ENCODE measurements at regions not wholly inside any gene's neighbourhood (a gene's known extent, or its start where the extent isn't known, plus 50 kb on each side); places are given as distances from the start of the nearest gene placed in this dataset.
A peak's percentile ranks its signal among the peaks of the same experiment; 100 is the strongest.

DNA sequence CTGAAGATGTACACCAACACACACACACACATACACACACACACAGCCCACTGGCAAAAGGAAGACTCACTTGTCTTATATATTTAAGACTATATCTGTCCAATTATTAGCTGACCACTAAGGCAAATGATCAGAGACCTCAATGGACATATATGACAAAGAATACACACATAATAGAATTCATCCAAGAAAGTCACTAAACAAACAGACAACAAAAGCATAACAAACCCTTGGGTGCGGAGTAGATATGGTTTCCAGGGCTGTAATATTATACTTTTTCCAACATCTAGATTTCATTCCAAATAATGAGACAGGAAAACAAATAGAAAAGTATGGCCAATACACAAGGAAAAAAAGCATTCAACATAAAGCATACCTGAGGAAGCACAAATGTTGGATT, 72.3 kb upstream of the PRICKLE2 start:
- intact Hi-C loops (cut with DNase I) = no loop called here
- no peak for ATAC-seq

DNA sequence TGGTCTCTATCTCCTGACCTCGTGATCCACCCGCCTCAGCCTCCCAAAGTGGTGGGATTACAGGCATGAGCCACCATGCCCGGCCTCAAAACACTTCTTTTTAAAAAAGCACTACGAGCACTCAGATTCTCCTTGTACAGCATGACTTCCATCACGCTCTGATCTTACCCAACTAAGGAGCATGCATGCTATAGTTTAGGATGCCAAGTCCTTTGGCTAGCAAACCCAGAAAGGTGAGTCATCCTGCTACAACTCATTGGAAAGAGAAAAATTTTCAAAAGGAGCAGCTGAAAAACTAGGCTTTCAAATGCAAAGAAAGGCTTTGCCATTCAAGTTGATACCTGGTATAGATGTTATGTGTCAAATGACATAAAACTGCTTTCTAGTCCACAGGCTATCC, 70.3 kb upstream of the PRICKLE2 start:
- ATAC-seq (no peak), DNase-seq (ENCODE audit: low spot score) (no peak)
- intact Hi-C loops (cut with DNase I) = no loop called here

More for the DNA sequence above, 72.3 kb upstream of the PRICKLE2 start:
- no peak for DNase-seq (ENCODE audit: low spot score)

DNA sequence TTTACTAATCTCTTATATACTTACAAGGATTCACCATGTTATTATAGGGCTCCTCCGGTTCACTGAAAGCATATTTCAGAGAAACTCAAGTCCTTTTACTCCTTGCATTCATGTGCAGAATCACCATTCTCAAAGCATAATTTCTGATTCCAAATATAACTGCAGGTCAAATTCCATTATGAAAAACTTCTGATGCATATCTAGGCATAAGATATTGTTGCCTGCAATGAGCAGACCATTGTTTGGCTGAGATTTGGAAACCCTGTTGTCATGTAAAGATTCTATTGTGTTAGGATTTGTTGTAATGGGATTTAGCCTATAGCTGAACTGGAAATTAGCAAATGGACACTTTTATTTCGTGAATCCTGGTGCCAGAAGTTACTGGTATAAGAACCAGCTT, 69.5 kb upstream of the PRICKLE2 start:
- intact Hi-C loops (cut with DNase I) = no loop called here
- ATAC-seq = no peak
- DNase-seq (ENCODE audit: low spot score) = no peak

DNA sequence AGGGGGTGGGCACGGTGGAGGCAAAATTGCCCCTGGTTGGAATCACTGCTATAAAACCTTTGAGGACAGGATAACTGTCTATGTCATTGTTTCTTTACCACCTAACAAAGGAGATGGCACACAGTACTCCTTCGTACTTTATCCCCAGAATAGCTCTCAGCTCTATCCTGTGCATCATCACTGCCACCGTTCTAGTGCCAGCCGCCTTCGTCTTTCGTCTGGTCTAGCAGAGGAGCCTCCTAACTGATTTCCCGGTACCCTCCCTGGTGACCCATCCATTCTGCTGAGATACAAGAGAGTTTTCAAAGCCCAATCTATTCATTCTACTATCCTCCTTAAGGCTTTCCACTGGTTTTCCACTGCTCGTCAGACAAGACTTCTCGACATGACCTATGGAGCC, 67.9 kb upstream of the PRICKLE2 start:
- ATAC-seq = no peak
- intact Hi-C loops (cut with DNase I) = no loop called here
- DNase-seq (ENCODE audit: low spot score) = no peak

DNA sequence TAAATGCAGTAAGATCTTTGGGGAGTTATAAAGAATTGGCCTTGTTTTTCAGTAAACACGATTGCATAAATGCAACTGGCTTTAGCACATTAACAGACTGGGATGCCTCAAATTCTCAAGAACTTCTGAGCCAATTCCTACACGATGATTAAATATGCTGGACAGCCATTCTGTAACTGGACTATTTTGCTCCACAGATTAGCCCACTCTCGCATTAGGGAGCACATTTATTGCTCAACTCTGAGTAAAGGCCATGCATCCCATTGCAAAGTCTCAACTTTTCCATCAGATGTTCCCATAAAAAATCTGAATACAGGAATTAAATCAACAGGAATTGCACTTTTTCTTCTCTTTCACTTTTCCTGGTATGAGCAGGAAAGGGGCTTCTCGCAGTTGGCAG, 66.7 kb upstream of the PRICKLE2 start:
- peak; percentile 94 for ATAC-seq
- intact Hi-C loops (cut with DNase I) = no loop called here
- DNase-seq (ENCODE audit: low spot score) = no peak

DNA sequence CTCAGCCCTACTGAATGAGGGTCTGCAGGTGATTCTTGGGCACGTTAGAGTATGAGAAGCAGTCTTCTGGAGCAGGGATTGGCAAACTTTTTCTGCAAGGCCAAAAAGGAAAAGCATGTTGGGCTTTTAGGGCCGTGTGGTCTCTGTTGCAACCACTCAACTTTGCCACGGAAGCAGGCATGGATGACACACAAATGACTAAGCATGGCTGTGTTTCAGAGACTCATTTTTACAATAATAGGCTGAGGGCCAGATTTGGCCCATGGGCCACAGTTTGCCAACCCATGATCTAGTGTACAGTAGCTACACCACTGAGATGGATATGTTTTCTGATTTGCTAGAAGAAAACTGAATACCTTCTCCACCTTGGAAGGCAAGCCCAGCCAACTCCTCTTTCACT, 66.1 kb upstream of the PRICKLE2 start:
- DNase-seq (ENCODE audit: low spot score) (no peak), ATAC-seq (peak; percentile 84)
- intact Hi-C loops (cut with DNase I) = no loop called here

DNA sequence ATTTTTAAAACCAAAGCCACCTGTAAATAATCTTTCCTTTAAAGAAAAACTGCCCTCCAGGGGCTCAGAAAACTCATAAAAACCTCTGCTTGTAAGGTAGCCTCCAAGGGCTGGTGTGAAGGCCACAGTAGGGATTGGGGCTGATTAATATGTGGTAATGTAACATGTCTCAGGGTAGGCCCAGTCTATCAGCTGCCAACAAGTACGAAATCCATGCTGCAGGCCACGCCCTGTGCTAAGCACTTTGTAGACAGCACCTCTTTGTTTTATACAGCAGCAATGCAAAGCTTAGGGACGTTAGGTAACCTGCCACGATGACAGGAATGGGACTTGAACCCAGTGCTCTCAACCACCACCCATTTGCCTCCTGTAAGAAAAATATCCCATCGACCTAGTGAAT, 65.6 kb upstream of the PRICKLE2 start:
- ATAC-seq (no peak), DNase-seq (ENCODE audit: low spot score) (no peak)
- intact Hi-C loops (cut with DNase I) = no loop called here

DNA sequence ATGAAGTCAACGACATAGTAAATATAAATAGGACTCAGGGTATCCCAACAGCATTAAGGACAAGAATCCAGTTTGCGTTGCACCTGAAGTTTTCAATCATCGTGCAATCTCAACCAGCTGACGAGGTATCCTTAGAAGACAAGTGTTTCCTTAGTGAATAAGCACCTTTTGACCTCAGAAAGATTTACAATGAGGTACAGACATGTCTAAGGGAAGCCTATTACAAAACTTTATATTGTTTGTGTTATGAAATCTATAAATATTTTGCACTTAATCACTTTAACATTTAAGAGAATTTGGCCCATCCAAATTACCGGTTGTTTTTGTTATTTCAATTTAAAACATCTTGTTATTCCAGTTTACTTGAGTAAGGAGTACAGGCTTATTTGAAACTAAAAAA, 64.9 kb upstream of the PRICKLE2 start:
- ATAC-seq = no peak
- no peak for DNase-seq (ENCODE audit: low spot score)
- intact Hi-C loops (cut with DNase I) = no loop called here

DNA sequence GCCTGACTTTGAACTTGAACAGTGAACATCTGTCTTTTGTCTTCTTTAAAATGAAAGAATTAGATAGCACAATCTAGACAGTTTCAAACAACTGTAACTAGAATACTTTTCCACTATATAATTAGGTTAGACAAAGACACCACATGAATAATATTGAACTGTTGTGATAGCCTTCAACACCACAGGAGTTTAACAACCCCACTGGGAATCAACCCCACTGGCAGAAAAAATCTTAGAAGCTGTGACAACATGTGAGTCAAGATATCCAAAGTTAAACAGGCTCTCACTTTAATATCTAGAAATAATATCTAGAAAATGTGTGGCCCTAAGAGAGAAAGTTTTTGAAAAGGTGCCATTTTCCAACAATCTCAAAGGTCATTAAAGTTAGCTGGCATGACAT, 64.4 kb upstream of the PRICKLE2 start:
- intact Hi-C loops (cut with DNase I) = no loop called here
- ATAC-seq = no peak
- no peak for DNase-seq (ENCODE audit: low spot score)

DNA sequence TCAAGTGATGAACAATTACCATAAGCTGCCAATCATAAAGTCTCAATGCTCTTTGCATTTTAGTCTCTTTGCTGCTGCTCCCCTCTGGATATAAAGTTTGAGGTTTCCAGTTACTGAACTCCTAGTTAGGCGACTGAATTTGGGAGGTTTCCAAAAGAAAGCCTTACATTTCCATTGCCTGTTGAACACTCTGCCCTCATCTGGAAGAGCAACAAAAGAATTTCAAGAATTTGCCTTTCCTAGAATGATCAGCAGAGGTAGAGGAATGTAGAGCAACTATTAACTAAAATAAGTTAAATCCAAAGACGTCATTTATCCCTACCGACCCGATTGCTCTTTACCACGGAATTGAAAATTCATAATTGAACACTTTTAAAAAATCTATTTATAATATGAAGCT, 53.4 kb upstream of the PRICKLE2 start:
- no peak for DNase-seq (ENCODE audit: low spot score)
- no peak for ATAC-seq
- intact Hi-C loops (cut with DNase I) = no loop called here

DNA sequence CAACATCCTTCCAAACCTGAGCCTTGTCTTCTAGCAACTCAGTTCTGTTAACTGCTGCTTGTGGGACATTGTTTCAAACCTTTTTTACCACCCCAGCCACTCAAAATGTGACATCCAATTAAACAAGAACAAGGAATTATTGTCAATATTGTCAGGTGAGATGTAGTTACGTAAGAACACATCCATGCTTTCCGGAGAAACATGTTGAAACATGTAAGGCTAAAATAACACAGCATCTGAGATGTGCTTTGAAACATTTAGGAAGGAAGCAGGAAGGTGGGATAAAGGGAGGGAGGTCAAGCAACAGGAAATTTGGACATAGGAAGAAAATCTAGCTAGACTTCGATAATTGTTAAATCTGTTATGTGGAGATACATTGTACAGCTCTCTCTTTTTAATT, 50.9 kb upstream of the PRICKLE2 start:
- DNase-seq (ENCODE audit: low spot score) (no peak), ATAC-seq (no peak)
- intact Hi-C loops (cut with DNase I) = no loop called here

Measured in sciatic nerve (tissue), 2 donors.